ENCODE measurements at regions not wholly inside any gene's neighbourhood (a gene's known extent, or its start where the extent isn't known, plus 50 kb on each side); places are given as distances from the start of the nearest gene placed in this dataset.
"Not testable (repeated sequence)": the region's sequence is repeated elsewhere in the genome, so short reads cannot be mapped to it uniquely, and the experiment has no call there.

GRCh38 chr9:75456698-75457097 is 368.4 kb downstream of the OSTF1 start:
- DNase-seq (ENCODE audit: low read depth, low spot score) = no peak

- no peak for DNase-seq (ENCODE audit: low read depth, low spot score)
Measured at GRCh38 chr9:75457474-75458011, 369.2 kb downstream of the OSTF1 start.

GRCh38 chr9:75459311-75459710 is 371.0 kb downstream of the OSTF1 start:
- DNase-seq (ENCODE audit: low read depth, low spot score) = not testable (repeated sequence)

GRCh38 chr9:75461183-75461582 is 372.9 kb downstream of the OSTF1 start:
- DNase-seq (ENCODE audit: low read depth, low spot score) = no peak

- DNase-seq (ENCODE audit: low read depth, low spot score) = no peak
Measured at GRCh38 chr9:75462866-75463265, 374.6 kb downstream of the OSTF1 start.

GRCh38 chr9:75463871-75464270 is 375.6 kb downstream of the OSTF1 start:
- DNase-seq (ENCODE audit: low read depth, low spot score) = no peak

- no peak for DNase-seq (ENCODE audit: low read depth, low spot score)
Measured at GRCh38 chr9:75464726-75465125, 376.4 kb downstream of the OSTF1 start.

- no peak for DNase-seq (ENCODE audit: low read depth, low spot score)
Measured at GRCh38 chr9:75467142-75467541, 378.8 kb downstream of the OSTF1 start.

GRCh38 chr9:75471549-75472114 is 383.3 kb downstream of the OSTF1 start:
- no peak for DNase-seq (ENCODE audit: low read depth, low spot score)

GRCh38 chr9:75482566-75482965 is 394.3 kb downstream of the OSTF1 start:
- DNase-seq (ENCODE audit: low read depth, low spot score) = no peak

GRCh38 chr9:75483636-75484035 is 395.3 kb downstream of the OSTF1 start:
- DNase-seq (ENCODE audit: low read depth, low spot score) = no peak

GRCh38 chr9:75487856-75488718 is 399.8 kb downstream of the OSTF1 start:
- no peak for DNase-seq (ENCODE audit: low read depth, low spot score)

- no peak for DNase-seq (ENCODE audit: low read depth, low spot score)
Measured at GRCh38 chr9:75488719-75489110, 400.4 kb downstream of the OSTF1 start.

- DNase-seq (ENCODE audit: low read depth, low spot score) = no peak
Measured at GRCh38 chr9:75490326-75490725, 400.1 kb upstream of the PCSK5 start.

- no peak for DNase-seq (ENCODE audit: low read depth, low spot score)
Measured at GRCh38 chr9:75491533-75491932, 398.9 kb upstream of the PCSK5 start.

GRCh38 chr9:75499812-75500211 is 390.7 kb upstream of the PCSK5 start:
- DNase-seq (ENCODE audit: low read depth, low spot score) = no peak

- DNase-seq (ENCODE audit: low read depth, low spot score) = no peak
Measured at GRCh38 chr9:75500479-75500878, 390.0 kb upstream of the PCSK5 start.

- DNase-seq (ENCODE audit: low read depth, low spot score) = not testable (repeated sequence)
Measured at GRCh38 chr9:75500940-75501339, 389.5 kb upstream of the PCSK5 start.

GRCh38 chr9:75504721-75505120 is 385.8 kb upstream of the PCSK5 start:
- no peak for DNase-seq (ENCODE audit: low read depth, low spot score)

- no peak for DNase-seq (ENCODE audit: low read depth, low spot score)
Measured at GRCh38 chr9:75505654-75506053, 384.8 kb upstream of the PCSK5 start.

- DNase-seq (ENCODE audit: low read depth, low spot score) = no peak
Measured at GRCh38 chr9:75529463-75529862, 361.0 kb upstream of the PCSK5 start.

- DNase-seq (ENCODE audit: low read depth, low spot score) = no peak
Measured at GRCh38 chr9:75531588-75531987, 358.9 kb upstream of the PCSK5 start.
